GM12878 (cell line): ENCODE measurements at regions not wholly inside any gene's neighbourhood (a gene's known extent, or its start where the extent isn't known, plus 50 kb on each side); places are given as distances from the start of the nearest gene placed in this dataset.

Source experiments
- ATAC-seq: fragments of 200-7000 bp; cut with Tn5 transposase; 3 replicates; pipeline ENCODE4 v1.9.1; 2020; ENCODE audit warnings: mild to moderate bottlenecking, moderate library complexity
- BruUV-seq: library from RNA; stranded (reverse); fragments of 400-500 nt; replicated peaks from 2 replicates; lab custom pipeline; 2021; lab: Mats Ljungman, UMichigan
- CTCF ChIA-PET: fragments of 300-600 bp; sonication (Branson Sonifier 250); formaldehyde crosslinking; extraction: SDS; loops from one replicate; lab custom pipeline; 2021; ENCODE audit warnings: inconsistent platforms; lab: Yijun Ruan, JAX
- POLR2A ChIA-PET: fragments of 350-600 bp; formaldehyde crosslinking; extraction: SDS; loops from one replicate; lab custom pipeline; 2021; ENCODE audit warnings: inconsistent platforms; lab: Charles Lee
- RAD21 ChIA-PET: fragments of 300-600 bp; sonication (Branson Sonifier 250); formaldehyde crosslinking; loops from one replicate; lab custom pipeline; 2023; ENCODE audit warnings: antibody characterized with exemption; ENCODE audit not compliant: unreplicated experiment; lab: Charles Lee
- SMC1A ChIA-PET: fragments of 300-600 bp; sonication (Branson Sonifier 250); formaldehyde crosslinking; loops from one replicate; lab custom pipeline; 2023; ENCODE audit not compliant: unreplicated experiment, uncharacterized antibody; lab: Charles Lee
- DNase-seq: peaks from one replicate; pipeline ENCODE4 v3.0.0-alpha.2; 2011; ENCODE audit warnings: low read depth, low spot score
- FAIRE-seq: peaks from 3 replicates; lab custom pipeline; 2011; peaks lifted over from hg19 to GRCh38; lab: Jason Lieb, UNC
- H2AFZ ChIP-seq: 2 replicates; pipeline ENCODE4 v1.6.0; 2011; ENCODE audit warnings: low read depth, low read length, control low read depth; ENCODE audit not compliant: control insufficient read depth
- H3K27ac ChIP-seq: 2 replicates; pipeline ENCODE4 v1.5.1; 2011; ENCODE audit warnings: control low read depth; ENCODE audit not compliant: control insufficient read depth, insufficient read depth
- H3K27me3 ChIP-seq, 2 experiments: replicated peaks in 1 of 2; 2 replicates each; pipeline versions ENCODE4 v1.6.0 to v1.6.1; 2011; ENCODE audit warnings: low read length in 1 of 2; ENCODE audit not compliant: control insufficient read depth in 2 of 2, insufficient read depth in 2 of 2
- H3K36me3 ChIP-seq, 2 experiments: 2 replicates each; pipeline ENCODE4 v1.5.1; 2011; ENCODE audit warnings: low read length in 1 of 2; ENCODE audit not compliant: control insufficient read depth in 2 of 2, insufficient read depth in 2 of 2
- H3K4me1 ChIP-seq: 2 replicates; pipeline ENCODE4 v1.6.1; 2011; ENCODE audit warnings: mild to moderate bottlenecking, low read length, moderate library complexity, mixed read lengths; ENCODE audit not compliant: control insufficient read depth, insufficient read depth
- H3K4me2 ChIP-seq: 2 replicates; pipeline ENCODE4 v1.6.0; 2011; ENCODE audit warnings: control low read depth; ENCODE audit not compliant: control insufficient read depth, insufficient read depth
- H3K4me3 ChIP-seq: fragments of 200-600 bp; sonication (generic); 2 replicates; pipeline ENCODE4 v1.5.1; 2016
- H3K79me2 ChIP-seq: 2 replicates; pipeline ENCODE4 v1.6.0; 2011; ENCODE audit warnings: low read length; ENCODE audit not compliant: control insufficient read depth, insufficient read depth
- H3K9ac ChIP-seq: 2 replicates; pipeline ENCODE4 v1.8.0; 2011; ENCODE audit warnings: low read length, control low read depth, mixed read lengths; ENCODE audit not compliant: control insufficient read depth, insufficient read depth
- H3K9me3 ChIP-seq: replicated peaks from 3 replicates; pipeline ENCODE4 v1.5.1; 2011; ENCODE audit warnings: mild to moderate bottlenecking, low read length; ENCODE audit not compliant: control insufficient read depth, insufficient read depth
- H4K20me1 ChIP-seq: 2 replicates; pipeline ENCODE4 v1.6.0; 2011; ENCODE audit not compliant: control insufficient read depth, insufficient read depth
- ASH2L ChIP-seq: fragments of 300-600, 200-600 bp; sonication (generic); IDR thresholded peaks from 2 replicates; pipeline ENCODE4 v1.6.1; 2017; ENCODE audit warnings: low read depth, mild to moderate bottlenecking, borderline replicate concordance
- BCLAF1 ChIP-seq: fragments of 450-650 bp; IDR thresholded peaks from 2 replicates; pipeline ENCODE4 v1.6.1; 2017; ENCODE audit warnings: antibody characterized with exemption, mild to moderate bottlenecking, moderate library complexity
- CBFB ChIP-seq: IDR thresholded peaks from 2 replicates; pipeline ENCODE4 v1.6.1; 2016; ENCODE audit warnings: antibody characterized with exemption, low read depth
- EP300 ChIP-seq, 2 experiments: fragments of 150-350 bp in 1 of 2; IDR thresholded peaks; 2 replicates each; pipeline ENCODE4 v1.6.1; 2011 to 2012; ENCODE audit warnings: low read depth in 2 of 2, low read length in 2 of 2, borderline replicate concordance in 1 of 2, improper control_type of control experiment in 1 of 2, inconsistent platforms in 1 of 2; ENCODE audit not compliant: control insufficient read depth in 1 of 2
- FOXM1 ChIP-seq: IDR thresholded peaks from 2 replicates; pipeline ENCODE4 v1.6.1; 2012; ENCODE audit warnings: low read depth, mild to moderate bottlenecking, inconsistent platforms, low read length, moderate library complexity
- GABPA ChIP-seq: IDR thresholded peaks from 2 replicates; pipeline ENCODE4 v1.6.1; 2014; ENCODE audit warnings: antibody characterized with exemption, low read depth, mild to moderate bottlenecking, inconsistent platforms
- POLR2A ChIP-seq: IDR thresholded peaks from 2 replicates; pipeline ENCODE4 v1.6.1; 2011; ENCODE audit warnings: low read depth, mild to moderate bottlenecking, low read length
- RB1 ChIP-seq: fragments of 450-650 bp; formaldehyde crosslinking; IDR thresholded peaks from 2 replicates; pipeline ENCODE4 v1.6.1; 2017; ENCODE audit warnings: mild to moderate bottlenecking, borderline replicate concordance
- USF1 ChIP-seq: IDR thresholded peaks from 2 replicates; pipeline ENCODE4 v1.6.1; 2011; ENCODE audit warnings: borderline replicate concordance, low read depth, mild to moderate bottlenecking, moderate library complexity, mixed read lengths, low read length; ENCODE audit not compliant: insufficient read depth; ENCODE audit errors: extremely low read length
- ZNF24 ChIP-seq: fragments of 450-650 bp; IDR thresholded peaks from 2 replicates; pipeline ENCODE4 v1.6.1; 2017; ENCODE audit warnings: antibody characterized with exemption, mild to moderate bottlenecking
- ZZZ3 ChIP-seq: IDR thresholded peaks from 2 replicates; pipeline ENCODE4 v1.6.1; 2011; ENCODE audit warnings: low read depth; ENCODE audit not compliant: control insufficient read depth, insufficient read length
- WGBS: methylation state at CpG from one replicate; pipeline ENCODE4 v1.1.6; 2016; ENCODE audit warnings: low lambda C conversion rate; ENCODE audit not compliant: insufficient replicate concordance, insufficient coverage; ENCODE audit errors: missing lambda C conversion rate; 5-methylcytosine and 5-hydroxymethylcytosine counted together
- in situ Hi-C: fragments of 300-500 bp; cut with MboI; formaldehyde crosslinking; loops from 9 replicates; pipeline ENCODE4 v1.14.3; 2018; ENCODE audit warnings: mixed read lengths
- intact Hi-C: fragments of 100-400 bp; cut with micrococcal nuclease; formaldehyde crosslinking; loops from one replicate; pipeline ENCODE4 v1.14.2; 2022; ENCODE audit not compliant: unreplicated experiment
- TF ChIP-seq, protein P1 (sequence below): IDR thresholded peaks from 2 replicates; pipeline ENCODE4 v1.6.1; 2012; ENCODE audit warnings: improper control_type of control experiment, low read depth, low read length; ENCODE audit not compliant: insufficient replicate concordance
- TF ChIP-seq, protein P2 (sequence below): IDR thresholded peaks from 2 replicates; pipeline ENCODE4 v1.6.1; 2011; ENCODE audit warnings: low read depth, mild to moderate bottlenecking, low read length, moderate library complexity, borderline replicate concordance; ENCODE audit errors: extremely low read depth

DNA sequence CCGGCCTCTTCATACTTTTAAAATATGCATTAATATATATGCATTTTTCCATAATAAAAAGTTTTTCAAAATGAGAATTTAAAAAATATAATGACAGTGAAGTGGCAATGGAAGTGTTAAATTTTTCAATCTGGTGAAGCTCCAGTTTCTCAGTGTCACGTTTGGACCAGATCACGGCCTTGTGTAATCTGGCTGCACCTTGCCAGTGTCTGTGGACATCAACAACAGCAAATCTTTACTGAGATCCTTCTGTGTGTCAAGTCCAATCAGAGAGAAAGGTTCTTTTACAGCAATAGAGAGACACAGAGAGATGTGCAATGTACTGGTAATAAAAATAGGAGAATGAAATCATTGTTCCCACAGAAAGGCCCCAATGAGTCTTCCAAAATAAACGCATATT, 49.8 kb upstream of the PAK1 start:
- in situ Hi-C loops (no loop called here), intact Hi-C loops (no loop called here)
- H3K36me3 ChIP-seq = no peaks in the 10 kb centered on the region
- no peak overlapping the region for H3K27ac ChIP-seq
- ChIA-PET CTCF (interaction anchor here (1.4 kb wide), 1 partner anchor 112 kb away, joined by 4 read pairs; no protein-coding TSS in a partner anchor), RAD21 (interaction anchor here (1.0 to 1.6 kb wide), 3 partner anchors 16 to 110 kb away, joined by 3 read pairs; no protein-coding TSS in a partner anchor), POLR2A (interaction anchor here (0.6 kb wide), 1 partner anchor 205 kb away, joined by 3 read pairs; no protein-coding TSS in a partner anchor), SMC1A (interaction anchor here (0.6 to 1.5 kb wide), 4 partner anchors 10 to 112 kb away, joined by 3 to 4 read pairs (median 4); no protein-coding TSS in a partner anchor)
- H3K4me1 ChIP-seq = no peaks in the 10 kb centered on the region
- H3K27me3 ChIP-seq = no peaks in the 10 kb centered on the region
- DNase-seq = no peak
- no peak for ATAC-seq
- no peak for FAIRE-seq
- no peak overlapping the region for H3K4me2 ChIP-seq
- no peak overlapping the region for H3K9ac ChIP-seq
- H4K20me1 ChIP-seq = no peaks in the 10 kb centered on the region
- no peaks in the 10 kb centered on the region for H3K79me2 ChIP-seq
- no peak overlapping the region for H3K4me3 ChIP-seq
- BruUV-seq = no TSS peak
- 42% methylated on average over 4 of the region's 4 CpGs for whole genome bisulfite sequencing
- H3K9me3 ChIP-seq = no peaks in the 10 kb centered on the region
- H2AFZ ChIP-seq = no peak overlapping the region
- TF ChIP-seq FOXM1 (no peak), RB1 (no peak), ASH2L (no peak), GABPA (no peak), BCLAF1 (no peak), USF1 (no peak), ZNF24 (no peak), POLR2A (no peak), ZZZ3 (no peak), EP300 (IDR thresholded peaks at IDR 0.05; ENCODE audit: borderline replicate concordance in 1 of 2, control insufficient read depth in 1 of 2, low read depth in 2 of 2, low read length in 2 of 2) (no peak), CBFB (no peak)
- TF ChIP-seq, protein P1, sequence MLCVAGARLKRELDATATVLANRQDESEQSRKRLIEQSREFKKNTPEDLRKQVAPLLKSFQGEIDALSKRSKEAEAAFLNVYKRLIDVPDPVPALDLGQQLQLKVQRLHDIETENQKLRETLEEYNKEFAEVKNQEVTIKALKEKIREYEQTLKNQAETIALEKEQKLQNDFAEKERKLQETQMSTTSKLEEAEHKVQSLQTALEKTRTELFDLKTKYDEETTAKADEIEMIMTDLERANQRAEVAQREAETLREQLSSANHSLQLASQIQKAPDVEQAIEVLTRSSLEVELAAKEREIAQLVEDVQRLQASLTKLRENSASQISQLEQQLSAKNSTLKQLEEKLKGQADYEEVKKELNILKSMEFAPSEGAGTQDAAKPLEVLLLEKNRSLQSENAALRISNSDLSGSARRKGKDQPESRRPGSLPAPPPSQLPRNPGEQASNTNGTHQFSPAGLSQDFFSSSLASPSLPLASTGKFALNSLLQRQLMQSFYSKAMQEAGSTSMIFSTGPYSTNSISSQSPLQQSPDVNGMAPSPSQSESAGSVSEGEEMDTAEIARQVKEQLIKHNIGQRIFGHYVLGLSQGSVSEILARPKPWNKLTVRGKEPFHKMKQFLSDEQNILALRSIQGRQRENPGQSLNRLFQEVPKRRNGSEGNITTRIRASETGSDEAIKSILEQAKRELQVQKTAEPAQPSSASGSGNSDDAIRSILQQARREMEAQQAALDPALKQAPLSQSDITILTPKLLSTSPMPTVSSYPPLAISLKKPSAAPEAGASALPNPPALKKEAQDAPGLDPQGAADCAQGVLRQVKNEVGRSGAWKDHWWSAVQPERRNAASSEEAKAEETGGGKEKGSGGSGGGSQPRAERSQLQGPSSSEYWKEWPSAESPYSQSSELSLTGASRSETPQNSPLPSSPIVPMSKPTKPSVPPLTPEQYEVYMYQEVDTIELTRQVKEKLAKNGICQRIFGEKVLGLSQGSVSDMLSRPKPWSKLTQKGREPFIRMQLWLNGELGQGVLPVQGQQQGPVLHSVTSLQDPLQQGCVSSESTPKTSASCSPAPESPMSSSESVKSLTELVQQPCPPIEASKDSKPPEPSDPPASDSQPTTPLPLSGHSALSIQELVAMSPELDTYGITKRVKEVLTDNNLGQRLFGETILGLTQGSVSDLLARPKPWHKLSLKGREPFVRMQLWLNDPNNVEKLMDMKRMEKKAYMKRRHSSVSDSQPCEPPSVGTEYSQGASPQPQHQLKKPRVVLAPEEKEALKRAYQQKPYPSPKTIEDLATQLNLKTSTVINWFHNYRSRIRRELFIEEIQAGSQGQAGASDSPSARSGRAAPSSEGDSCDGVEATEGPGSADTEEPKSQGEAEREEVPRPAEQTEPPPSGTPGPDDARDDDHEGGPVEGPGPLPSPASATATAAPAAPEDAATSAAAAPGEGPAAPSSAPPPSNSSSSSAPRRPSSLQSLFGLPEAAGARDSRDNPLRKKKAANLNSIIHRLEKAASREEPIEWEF = no peak
- TF ChIP-seq, protein P2, sequence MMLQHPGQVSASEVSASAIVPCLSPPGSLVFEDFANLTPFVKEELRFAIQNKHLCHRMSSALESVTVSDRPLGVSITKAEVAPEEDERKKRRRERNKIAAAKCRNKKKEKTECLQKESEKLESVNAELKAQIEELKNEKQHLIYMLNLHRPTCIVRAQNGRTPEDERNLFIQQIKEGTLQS = no peak
